ENCODE measurements at regions not wholly inside any gene's neighbourhood (a gene's known extent, or its start where the extent isn't known, plus 50 kb on each side); places are given as distances from the start of the nearest gene placed in this dataset.

DNA sequence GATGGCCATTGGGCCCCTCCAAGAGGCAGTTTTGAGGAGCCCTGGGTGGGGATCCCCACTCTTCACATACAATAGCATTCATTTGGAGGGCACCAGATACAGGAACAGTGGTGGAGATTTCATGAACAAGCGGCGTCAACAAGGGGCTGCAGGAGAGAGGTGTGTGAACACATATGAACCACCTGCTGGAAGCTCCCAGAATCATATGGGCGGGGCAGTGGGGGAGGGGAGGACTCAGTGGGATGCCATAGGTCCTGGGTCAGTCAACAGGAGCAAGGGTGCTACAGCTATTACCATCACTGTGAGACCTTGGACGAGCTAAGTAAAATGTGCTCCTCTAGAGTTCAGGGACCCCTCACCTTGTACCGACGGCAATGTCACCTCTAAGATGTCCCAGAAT lies 100.4 kb upstream of the IRF2BP2 start:
- H3K36me3 Mint-ChIP-seq (ENCODE audit: low read depth), result no peaks in the 10 kb centered on the region
- H3K4me1 Mint-ChIP-seq, result peaks cover 24% of the 10 kb centered on the region
- no peaks in the 10 kb centered on the region for H3K9me3 Mint-ChIP-seq
- H3K27ac Mint-ChIP-seq, result peak overlapping the region in 1 of 3 experiments; percentile 67
- TF ChIP-seq CTCF (IDR thresholded peaks at IDR 0.05; ENCODE audit: unreplicated experiment in 3 of 3), result no peak
- H3K27me3 Mint-ChIP-seq (ENCODE audit: low read depth), result no peaks in the 10 kb centered on the region
- H3K4me3 Mint-ChIP-seq, result no peak overlapping the region

DNA sequence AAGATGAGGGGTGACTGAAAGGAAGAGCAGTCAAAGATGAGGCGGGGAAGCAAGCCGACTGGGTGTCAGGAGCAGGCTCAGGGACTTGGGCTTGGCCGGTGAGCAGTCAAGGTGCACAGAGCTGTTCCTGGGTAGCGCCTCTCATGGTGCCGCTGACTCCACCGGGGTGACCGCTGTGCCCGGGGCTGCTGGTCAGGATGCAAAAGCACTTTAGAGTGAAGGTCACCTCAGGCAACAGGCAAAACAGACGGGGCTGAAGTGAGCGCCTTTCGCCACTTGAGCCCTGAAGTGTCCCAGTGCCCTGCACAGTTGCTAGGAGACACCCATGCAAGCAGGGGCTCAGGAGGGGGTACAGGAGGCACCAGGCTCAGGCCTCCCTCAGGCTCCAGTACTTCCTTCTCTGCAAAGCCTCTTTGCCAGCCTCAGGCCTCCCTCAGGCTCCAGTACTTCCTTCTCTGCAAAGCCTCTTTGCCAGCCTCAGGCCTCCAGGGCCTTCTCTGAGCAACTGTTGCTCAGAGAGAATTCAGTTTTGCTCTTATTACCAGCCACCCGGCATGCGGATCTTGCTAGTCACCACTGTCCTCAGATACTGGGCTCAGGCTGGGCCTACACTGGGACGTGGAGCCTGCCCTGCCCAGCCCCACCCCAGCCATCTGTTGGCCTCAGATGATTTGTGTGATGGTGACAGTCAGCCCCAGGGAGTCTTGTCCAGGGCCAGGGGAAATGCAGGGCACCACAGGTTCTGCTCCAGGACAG lies 99.7 kb upstream of the IRF2BP2 start:
- Mint-ChIP-seq H3K4me1 (peaks cover 18% of the 10 kb centered on the region), H3K4me3 (no peak overlapping the region), H3K36me3 (ENCODE audit: low read depth) (no peaks in the 10 kb centered on the region), H3K9me3 (no peaks in the 10 kb centered on the region), H3K27me3 (ENCODE audit: low read depth) (no peaks in the 10 kb centered on the region), H3K27ac (peak overlapping the region in 1 of 3 experiments; percentile 73)
- TF ChIP-seq CTCF (IDR thresholded peaks at IDR 0.05; ENCODE audit: unreplicated experiment in 3 of 3), result no peak

DNA sequence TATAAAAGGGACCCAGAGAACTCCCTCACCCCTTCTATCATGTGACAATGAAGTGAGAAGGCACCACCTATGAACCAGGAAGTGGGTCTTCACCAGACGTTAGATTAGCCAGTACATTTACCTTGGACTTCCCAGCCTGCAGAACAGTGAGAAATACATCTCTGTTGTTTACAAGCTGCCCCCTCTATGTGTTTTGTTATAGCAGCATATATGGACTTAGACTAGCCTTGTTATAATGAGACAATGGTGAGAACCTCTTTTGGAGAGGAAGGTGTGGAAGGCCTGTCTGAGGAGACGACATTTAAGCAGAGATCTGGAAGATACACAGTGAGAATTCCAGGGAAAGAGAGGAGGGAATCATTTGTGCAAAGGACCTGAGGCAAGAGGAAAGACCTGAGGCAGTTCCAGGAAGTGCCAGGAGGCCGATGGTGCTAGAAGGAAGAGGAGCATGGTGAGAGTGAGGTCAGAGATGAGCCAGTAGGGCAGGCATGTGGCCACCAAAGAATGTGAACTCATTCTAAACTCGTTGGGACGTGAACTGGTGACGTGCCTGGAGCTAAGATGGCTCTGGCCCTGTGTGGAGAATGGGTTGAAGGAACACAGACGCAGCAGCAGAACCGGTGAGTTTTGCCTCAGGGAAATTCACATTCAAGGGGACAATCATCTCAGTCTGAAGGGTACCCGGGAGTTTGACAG lies 98.9 kb upstream of the IRF2BP2 start:
- no peak for TF ChIP-seq CTCF (IDR thresholded peaks at IDR 0.05; ENCODE audit: unreplicated experiment in 3 of 3)
- no peaks in the 10 kb centered on the region for H3K36me3 Mint-ChIP-seq (ENCODE audit: low read depth)
- H3K4me1 Mint-ChIP-seq, result peaks cover 17% of the 10 kb centered on the region
- peak overlapping the region in 2 of 3 experiments; percentile 18 to 73 for H3K27ac Mint-ChIP-seq
- no peaks in the 10 kb centered on the region for H3K9me3 Mint-ChIP-seq
- no peak overlapping the region for H3K4me3 Mint-ChIP-seq
- no peaks in the 10 kb centered on the region for H3K27me3 Mint-ChIP-seq (ENCODE audit: low read depth)

GRCh38 chr1:234707641-234708040 lies 97.7 kb upstream of the IRF2BP2 start:
- H3K36me3 Mint-ChIP-seq (ENCODE audit: low read depth), result no peaks in the 10 kb centered on the region
- H3K4me3 Mint-ChIP-seq, result no peak overlapping the region
- no peak for TF ChIP-seq CTCF (IDR thresholded peaks at IDR 0.05; ENCODE audit: unreplicated experiment in 3 of 3)
- H3K9me3 Mint-ChIP-seq, result no peaks in the 10 kb centered on the region
- no peak overlapping the region for H3K27ac Mint-ChIP-seq
- no peaks in the 10 kb centered on the region for H3K27me3 Mint-ChIP-seq (ENCODE audit: low read depth)
- peaks cover 20% of the 10 kb centered on the region for H3K4me1 Mint-ChIP-seq

GRCh38 chr1:234706931-234707330 lies 97.0 kb upstream of the IRF2BP2 start:
- no peak overlapping the region for H3K4me3 Mint-ChIP-seq
- no peaks in the 10 kb centered on the region for H3K27me3 Mint-ChIP-seq (ENCODE audit: low read depth)
- no peaks in the 10 kb centered on the region for H3K36me3 Mint-ChIP-seq (ENCODE audit: low read depth)
- H3K9me3 Mint-ChIP-seq, result no peaks in the 10 kb centered on the region
- TF ChIP-seq CTCF (IDR thresholded peaks at IDR 0.05; ENCODE audit: unreplicated experiment in 3 of 3), result no peak
- H3K27ac Mint-ChIP-seq, result no peak overlapping the region
- H3K4me1 Mint-ChIP-seq, result peaks cover 27% of the 10 kb centered on the region
